ENCODE measurements at regions not wholly inside any gene's neighbourhood (a gene's known extent, or its start where the extent isn't known, plus 50 kb on each side); places are given as distances from the start of the nearest gene placed in this dataset.
"Not testable (repeated sequence)": the region's sequence is repeated elsewhere in the genome, so short reads cannot be mapped to it uniquely, and the experiment has no call there.

DNA sequence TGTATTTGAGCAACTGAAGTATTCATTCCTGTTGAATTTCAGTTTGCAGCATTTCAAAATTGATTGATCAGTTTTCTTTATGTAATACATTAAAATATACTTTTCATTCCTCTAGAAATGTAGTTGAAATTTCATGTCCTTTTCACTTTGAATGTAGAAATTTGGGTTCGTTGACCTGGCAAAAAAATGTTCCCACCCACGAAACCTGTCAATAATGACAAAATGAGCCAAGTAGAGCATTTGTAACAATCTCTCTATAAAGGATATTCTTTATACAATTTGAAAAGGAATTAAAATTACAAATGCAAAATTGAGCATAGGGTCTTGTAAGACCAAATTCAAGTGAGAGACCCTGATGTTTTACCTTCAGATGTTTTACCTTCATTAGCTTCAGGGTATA, 283.9 kb downstream of the ANKRD50 start:
- no peak for DNase-seq (ENCODE audit: low read depth in 3 of 3, low spot score in 2 of 3)

DNA sequence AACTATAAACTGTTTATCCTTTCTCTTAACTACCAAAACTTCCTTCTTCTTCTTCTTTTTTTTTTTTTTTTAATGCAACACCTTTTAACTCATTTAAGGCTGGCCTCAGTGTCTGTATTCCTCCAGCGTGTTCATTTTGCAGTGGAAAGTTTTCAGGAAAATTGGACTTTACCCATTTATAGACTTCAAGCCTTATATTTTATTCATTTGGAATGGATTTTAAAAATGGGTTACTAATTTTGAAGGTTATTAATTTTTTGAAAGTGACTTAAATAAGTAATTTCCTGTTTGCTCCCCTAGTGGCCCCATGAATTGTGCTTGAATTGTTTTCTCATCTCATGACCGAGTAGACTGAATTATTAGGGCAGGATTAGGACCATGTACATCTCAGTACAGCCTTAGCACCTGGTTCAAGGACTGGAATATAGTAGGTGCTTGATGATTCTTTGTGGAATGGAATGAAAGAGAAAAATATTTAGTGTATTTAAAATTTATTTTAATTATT, 282.7 kb downstream of the ANKRD50 start:
- DNase-seq (ENCODE audit: low read depth in 3 of 3, low spot score in 2 of 3): no peak

DNA sequence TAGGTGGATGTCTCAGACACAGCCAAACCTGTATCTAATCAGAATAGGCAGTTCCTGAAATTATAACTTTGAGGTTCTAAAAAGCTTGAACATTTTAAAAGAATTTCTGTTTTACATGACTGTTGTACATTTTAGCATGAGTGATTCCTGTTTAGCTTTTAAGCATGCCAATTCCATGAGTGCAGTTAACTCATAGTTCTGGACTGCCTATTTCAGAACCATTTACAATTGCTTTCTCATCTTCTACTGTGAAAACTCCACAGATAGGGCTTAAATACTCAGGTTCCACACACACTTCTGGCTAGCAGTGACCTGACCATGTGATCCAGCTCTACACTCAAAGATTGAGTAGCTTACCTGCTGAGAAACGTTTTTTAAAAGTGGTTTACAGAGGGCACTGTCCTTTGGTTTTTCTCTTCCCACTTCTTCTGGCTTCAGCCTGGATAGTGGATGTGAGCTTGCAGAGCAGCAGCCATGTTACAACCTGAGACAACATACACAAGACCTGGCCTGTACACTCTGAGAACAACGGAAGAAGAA, 280.8 kb downstream of the ANKRD50 start:
- DNase-seq (ENCODE audit: low read depth in 3 of 3, low spot score in 2 of 3): no peak

DNA sequence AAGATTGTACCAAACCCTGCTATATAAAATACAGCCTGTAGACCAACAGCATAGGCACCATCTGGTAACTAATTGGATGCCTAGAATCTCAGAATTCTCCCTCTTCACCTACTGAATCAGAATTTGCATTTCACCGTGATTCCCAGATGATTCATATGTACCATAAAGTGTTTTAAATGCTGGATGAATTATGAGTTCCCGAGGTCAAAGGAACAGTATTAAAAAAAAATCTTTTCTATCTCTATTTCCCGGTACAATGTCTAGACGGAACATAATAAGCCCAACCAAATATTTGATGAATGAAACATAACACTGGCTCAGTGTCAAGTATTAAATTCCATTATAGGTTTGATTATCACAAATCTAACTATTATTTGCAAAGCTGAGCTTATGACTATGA, 280.0 kb downstream of the ANKRD50 start:
- no peak for DNase-seq (ENCODE audit: low read depth in 3 of 3, low spot score in 2 of 3)

DNA sequence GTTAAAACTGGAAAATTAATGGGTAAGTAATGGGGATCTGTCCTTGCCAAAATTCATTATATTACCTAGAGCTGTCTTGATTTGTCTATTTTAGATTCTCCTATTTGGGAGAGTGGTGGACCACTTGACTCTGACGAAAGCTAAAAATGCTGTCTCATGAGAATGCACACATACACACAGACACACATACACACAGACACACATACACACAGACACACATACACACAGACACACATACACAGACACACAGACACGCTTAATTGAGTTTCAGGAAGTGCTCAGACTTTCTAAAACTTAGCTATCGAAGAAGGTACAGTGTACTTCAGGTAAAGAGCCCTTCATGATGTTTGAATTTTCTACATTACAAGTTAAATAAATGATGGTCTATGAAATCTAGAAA, 279.5 kb downstream of the ANKRD50 start:
- no peak for DNase-seq (ENCODE audit: low read depth in 3 of 3, low spot score in 2 of 3)

DNA sequence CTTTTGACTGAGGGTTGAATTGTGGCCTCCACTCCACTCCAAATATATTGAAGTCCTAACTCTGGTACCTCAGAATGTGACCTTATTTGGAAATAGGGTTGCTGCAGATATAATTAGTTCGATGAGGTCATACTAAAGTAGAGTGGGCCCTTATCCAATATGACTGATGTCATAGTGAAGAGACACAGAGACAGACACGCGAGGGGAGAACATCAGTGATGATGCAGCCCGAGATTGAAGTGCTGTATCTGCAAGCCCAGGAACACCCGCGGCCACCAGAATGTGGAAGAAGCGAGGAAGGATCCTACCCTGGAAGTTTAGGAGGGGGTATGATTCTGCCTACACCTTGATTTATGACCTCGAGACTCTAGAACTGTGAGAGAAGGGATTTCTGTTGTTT, 279.0 kb downstream of the ANKRD50 start:
- no peak for DNase-seq (ENCODE audit: low read depth in 3 of 3, low spot score in 2 of 3)

DNA sequence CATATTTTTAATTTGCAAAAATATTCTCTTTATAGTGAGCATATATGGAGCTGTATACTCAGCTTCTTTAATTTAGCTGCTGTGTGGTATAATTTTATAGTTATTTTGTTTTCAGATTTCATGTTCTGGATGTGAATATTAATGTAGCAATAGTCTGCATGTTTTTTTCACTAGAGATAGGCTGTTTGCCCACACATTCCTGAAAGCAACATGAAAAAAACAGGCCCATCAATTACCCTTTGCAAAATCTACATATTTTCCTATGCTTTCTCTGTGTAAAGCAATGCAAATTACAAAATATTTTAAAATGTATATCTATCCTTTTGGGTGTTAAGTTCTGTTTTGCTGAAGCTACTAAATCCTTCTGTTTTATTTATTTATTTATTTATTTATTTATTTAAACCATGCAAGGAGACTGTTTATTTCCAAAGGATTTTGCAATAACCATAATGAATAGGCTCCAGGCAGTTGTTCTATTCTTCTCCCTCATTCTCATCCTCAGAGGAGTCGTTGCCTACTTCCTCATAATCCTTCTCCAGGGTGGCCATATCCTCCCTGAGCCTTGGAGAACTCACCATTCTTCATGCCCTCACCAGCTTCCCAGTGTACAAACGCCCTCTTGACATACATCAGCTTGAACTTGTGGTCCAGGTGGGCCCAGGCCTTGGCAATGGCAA, 277.1 kb downstream of the ANKRD50 start:
- DNase-seq (ENCODE audit: low read depth in 3 of 3, low spot score in 2 of 3): no peak

DNA sequence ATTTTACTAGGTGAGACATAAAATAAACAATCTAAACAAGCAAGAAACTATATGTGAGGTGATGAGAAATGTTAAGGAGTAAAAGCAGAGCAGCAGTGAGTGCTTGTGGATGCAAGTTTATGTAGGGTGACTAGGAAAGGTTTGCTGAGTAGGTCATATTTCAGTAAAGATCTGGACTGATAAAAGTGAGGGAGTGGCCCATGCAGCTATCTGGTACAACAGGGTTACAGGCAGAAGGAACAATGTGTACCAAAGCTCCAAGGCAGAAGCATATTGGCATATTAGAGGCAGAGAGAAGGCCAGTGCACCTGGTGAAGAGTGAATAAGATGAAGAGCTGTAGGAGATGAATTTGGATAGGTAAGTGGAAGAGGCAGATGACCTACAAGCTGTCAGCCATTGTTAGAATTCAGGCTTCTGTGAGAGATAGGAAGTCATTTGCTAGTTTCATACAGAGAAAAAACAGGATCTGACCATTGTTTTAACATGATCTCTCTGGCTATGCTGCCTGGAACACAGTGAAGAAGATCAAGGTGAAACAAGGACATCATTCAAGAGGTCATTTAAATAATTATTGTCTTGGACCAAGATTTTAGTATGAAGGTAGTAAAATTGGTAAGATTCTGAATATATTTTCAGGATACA, 274.6 kb downstream of the ANKRD50 start:
- no peak for DNase-seq (ENCODE audit: low read depth in 3 of 3, low spot score in 2 of 3)

DNA sequence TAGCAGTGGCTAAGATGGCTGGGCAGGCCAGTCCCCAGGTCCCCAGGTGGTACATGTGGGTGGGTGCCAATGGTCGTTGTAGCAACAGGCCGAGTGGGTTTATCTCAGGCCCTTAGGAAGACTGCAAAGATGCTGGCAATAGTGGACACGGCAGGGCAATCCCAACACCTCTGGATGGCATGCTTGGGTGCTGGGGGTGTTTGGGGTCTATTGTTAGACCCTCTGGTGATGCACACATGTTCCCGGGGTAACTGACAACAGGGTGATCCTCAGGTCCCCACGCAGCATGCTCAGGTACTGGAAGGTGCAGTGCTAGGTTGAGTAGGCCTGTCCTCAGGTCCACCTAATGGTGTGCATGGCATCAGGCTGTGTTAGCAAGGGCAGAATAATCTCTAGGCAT, 267.5 kb downstream of the ANKRD50 start:
- DNase-seq (ENCODE audit: low read depth in 3 of 3, low spot score in 2 of 3): no peak

DNA sequence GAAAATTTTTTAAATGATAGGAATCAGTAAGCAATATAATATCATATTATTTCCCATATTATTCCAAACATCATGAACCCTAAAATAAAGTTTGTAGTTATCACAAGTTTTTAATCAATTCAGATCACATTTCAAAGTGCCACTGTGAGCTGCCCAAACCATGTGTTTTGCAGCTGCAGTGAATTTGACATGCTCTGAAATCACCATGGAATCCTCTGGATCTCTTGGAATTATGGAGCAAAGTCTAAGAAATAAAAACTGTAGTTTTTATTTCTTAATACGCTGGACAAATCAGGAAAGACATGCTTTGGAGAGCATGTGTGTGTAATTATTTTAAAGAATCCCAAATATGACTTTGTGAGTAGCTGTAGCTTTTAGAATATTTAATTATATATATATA, 262.7 kb downstream of the ANKRD50 start:
- DNase-seq (ENCODE audit: low read depth in 3 of 3, low spot score in 2 of 3): no peak

DNA sequence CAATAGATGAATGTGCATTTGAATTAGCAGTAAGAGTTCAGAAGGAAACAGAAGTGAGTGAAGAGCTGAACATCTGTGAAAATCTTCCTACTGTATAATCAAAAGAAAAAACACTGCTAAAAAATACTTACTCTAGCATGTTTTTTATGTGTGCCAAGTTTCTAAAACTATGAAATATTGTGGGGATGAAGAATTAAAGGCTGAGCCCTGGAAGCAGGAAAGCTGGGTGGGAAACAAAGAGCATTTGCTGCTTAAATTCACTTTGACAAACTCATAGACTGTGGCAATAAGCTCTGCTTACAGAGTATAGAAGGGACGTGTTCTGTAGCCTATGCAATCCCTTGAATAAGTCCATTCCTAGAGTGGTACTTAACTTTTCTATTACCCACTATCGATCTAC, 261.7 kb downstream of the ANKRD50 start:
- no peak for DNase-seq (ENCODE audit: low read depth in 3 of 3, low spot score in 2 of 3)

DNA sequence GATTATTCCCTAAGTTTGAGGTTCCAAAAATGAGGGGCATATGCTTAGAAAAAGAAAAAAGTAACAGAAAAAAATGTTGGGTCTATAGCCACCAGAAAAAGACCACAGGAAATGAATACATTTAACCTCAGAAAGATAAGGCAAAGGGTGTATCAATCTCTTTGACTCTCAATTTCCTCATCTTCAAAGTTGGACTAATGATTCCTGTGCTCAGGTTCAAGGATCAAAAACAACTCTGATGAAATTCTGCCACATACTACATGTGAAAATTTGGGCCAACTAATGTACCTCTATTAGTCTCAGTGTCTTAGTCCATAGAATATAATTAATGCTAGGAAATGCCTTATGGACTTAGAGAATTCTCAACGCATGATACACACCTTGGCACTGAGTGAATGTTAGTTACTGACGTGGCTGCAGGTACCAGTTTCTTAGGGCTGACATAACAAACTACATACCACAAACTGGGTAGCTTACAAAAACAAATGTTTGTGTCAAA, 257.7 kb downstream of the ANKRD50 start:
- no peak for DNase-seq (ENCODE audit: low read depth in 3 of 3, low spot score in 2 of 3)

DNA sequence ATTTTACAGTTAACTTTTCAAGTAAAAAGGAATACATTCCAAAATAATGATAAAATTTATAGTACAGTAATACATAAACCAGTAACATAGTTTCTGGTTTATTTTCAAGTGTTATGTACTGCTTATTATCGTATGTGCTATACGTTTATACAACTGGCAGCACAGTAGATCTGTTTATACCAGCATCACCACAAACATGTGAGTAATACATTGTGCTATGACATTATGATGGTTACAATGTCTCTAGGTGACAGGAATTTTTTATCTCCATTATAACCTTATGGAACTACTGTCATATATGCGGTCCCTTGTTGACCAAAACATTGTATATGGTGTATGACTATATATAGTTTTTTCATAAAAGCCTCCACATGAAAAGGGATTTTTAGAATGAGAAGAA, 256.9 kb downstream of the ANKRD50 start:
- no peak for DNase-seq (ENCODE audit: low read depth in 3 of 3, low spot score in 2 of 3)

DNA sequence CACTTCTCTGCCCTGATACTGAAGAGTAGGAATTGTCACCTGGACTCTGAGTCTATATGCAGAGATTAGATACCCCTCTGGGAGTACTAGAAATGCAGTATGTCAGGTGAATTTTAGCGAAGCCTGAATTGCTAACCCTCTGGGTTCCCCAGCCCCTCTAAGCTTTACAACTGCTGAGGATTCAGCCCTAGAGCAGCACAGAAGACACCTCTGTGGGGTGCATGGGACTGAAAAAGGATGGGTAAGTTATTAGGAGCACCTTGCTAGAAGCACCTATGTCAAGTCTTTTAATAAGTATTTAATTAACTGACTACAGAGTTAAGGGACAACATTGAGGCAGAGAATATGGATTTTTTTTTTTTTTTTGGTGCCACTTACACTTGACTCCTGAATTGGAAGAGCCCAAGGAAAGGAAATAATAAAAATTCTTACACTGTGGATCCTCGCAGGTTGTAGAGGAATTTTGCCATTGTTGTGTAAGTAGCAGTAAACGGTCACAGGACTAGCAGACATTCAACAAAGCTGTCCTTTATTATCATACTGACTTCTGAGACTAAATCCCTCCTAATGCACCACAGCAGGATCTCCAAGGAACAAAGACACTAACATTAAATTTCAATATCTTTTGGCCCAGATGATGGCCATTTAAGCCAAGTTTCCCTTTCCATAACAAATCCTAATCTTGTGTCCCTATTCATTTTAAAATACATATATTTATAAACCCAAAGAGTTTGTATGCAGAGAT, 253.2 kb downstream of the ANKRD50 start:
- no peak for DNase-seq (ENCODE audit: low read depth in 3 of 3, low spot score in 2 of 3)

DNA sequence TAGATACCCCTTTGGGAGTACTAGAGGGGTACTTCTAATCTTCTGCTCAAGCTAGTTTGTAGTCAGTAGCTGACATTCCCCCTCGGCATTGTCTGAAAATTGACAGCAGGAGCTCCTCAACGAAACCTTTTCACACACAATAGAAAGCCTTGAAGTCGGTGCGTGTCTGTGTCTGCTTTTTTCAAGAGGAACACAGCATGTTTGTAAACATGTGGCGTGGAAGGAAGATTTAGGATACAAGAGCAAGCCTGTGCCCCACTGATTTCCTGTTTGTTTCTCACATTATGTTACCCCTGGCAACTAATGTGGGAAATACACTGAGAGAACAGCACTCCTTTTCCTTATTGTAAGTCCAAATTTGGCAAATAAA, 252.6 kb downstream of the ANKRD50 start:
- peak in 1 of 3 donors; percentile 29 for DNase-seq (ENCODE audit: low read depth in 3 of 3, low spot score in 2 of 3)

DNA sequence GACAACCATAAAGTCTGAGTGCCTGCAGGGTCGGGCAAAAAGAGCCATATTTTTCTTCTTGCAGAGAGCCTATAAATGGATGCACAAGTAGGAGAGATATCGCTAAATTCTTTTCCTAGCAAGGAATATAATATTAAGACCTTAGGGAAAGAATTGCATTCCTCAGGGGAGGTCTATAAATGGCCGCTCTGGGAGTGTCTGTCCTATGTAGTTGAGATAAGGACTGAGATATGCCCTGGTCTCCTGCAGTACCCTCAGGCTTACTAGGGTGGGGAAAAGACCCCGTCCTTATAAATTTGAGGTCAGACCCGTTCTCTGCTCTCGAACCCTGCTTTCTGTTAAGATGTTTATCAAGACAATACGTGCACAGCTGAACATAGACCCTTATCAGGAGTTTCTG, 250.9 kb downstream of the ANKRD50 start:
- DNase-seq (ENCODE audit: low read depth in 3 of 3, low spot score in 2 of 3): not testable (repeated sequence)

DNA sequence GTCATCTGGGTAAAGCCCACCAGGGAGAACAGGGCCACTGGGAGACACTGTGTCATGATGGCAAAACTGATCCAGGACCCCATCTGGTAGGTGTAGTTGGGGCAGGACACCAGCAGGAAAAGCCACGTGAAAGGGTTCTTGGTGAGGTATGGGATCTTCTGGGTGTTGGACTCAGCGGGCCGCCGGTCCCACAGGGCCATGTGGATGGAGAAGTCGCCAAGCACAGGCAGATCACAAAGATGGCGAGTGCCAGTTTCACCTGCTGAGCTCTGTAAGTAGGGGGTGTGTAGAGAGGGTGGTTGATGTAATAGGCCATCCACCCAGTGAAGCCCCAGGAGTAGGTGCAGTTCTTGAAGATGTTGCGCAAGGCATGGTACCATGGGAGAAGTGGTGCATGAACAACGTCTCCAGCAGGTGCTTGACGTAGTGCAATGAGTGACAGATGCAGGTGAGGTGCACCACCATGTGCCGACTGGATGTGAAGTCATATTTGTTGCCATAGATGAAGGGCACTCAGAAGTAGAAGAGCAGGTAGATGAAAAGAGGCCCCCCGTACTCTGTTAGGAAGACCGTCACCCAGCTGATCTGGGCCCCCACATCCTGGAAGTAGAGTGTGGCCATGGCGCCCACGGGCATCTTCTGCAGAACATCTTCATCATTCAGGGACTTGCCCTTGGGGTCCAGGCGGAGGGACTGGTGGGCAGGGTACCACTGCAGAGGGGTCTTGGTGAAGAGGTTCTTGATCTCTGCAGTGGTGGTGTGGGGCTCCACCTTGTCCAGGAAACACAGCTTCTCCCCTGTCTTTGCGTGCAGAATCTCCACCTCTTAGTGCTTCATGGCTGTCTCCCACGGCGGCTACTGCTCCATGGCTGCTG, 249.3 kb downstream of the ANKRD50 start:
- DNase-seq (ENCODE audit: low read depth in 3 of 3, low spot score in 2 of 3): no peak

DNA sequence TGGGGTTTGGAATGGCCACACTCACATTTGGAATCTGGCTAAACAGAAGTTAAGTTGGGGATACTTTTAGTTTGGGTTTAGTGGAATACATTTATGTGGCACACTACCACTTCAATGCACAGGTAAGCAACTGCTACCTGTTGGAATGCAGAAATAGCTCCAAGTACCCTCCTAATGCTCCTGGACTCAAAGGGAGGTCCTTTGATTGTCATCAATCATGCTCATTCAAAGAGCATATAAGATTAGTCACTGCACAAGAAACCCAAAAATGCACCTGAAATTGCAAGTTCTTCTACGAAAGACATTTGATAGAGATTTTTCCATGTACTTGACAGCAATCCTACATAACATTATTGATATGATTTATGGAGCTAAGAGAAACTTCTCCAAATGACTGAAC, 247.7 kb downstream of the ANKRD50 start:
- DNase-seq (ENCODE audit: low read depth in 3 of 3, low spot score in 2 of 3): no peak

DNA sequence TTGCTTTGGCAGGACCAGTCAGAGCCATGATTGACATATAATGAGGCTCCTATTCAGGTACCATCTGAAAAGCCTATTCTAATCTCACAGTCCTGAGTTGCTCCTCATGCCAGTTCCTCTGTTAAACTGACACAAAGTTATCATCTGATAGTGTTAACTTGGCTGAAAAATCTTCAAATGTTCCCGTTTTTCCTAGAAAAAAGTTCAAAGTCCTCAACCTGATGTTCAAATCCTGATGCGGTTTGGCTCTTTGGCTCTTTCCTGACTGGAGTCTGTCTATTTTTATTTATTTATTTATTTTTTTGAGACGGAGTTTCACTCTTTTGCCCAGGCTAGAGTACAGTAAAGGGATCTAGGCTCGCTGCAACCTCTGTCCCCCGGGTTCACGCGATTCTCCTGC, 244.2 kb downstream of the ANKRD50 start:
- no peak for DNase-seq (ENCODE audit: low read depth in 3 of 3, low spot score in 2 of 3)

DNA sequence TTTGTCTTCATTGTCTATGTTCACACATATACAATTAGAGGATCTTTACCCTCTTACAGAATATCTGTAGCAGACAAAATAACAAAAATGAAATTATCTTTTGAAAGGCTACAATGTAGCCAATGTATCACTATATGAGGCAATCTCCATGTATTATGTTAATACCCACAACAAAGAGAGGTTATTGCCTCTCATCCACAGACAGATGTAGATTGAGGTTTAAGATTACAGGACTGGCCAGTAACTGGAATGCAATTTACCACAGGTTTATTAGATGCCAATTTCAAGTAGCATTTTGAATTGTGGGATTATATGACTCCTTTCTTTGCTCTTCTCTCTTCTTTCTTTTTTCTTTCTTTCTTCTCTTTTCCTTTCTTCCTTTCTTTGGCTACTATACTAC, 242.6 kb downstream of the ANKRD50 start:
- DNase-seq (ENCODE audit: low read depth in 3 of 3, low spot score in 2 of 3): no peak

DNA sequence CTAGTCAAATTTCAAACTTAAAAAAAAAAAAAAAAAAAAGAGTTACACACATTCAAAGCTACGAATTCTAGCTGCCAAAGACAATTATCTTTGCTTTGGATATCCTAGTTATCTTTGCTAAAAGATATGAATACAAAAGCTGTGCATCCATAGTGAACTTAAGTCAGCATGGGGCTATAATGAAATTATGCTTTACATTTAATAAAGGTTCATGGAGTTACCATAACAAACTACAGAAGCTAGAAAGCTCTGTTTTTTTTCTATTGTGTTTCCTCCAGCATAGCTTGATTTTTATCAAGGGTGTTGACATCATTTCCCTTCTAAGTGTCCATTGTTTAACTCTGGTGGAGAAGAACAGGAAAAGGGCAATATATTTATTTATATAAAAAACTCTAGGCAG, 234.1 kb downstream of the ANKRD50 start:
- DNase-seq (ENCODE audit: low read depth in 3 of 3, low spot score in 2 of 3): no peak

Data from right renal cortex interstitium (tissue), 3 donors.